Mesenchymal stem cell (in vitro differentiated cells and primary cell): ENCODE measurements at regions not wholly inside any gene's neighbourhood (a gene's known extent, or its start where the extent isn't known, plus 50 kb on each side); places are given as distances from the start of the nearest gene placed in this dataset.
"Not testable (repeated sequence)": the region's sequence is repeated elsewhere in the genome, so short reads cannot be mapped to it uniquely, and the experiment has no call there.

Experiments used
- DNase-seq: peaks from one replicate; pipeline ENCODE4 v3.0.0-alpha.2; 2013
- H2AFZ ChIP-seq: one replicate; pipeline ENCODE4 v1.6.1; 2013; ENCODE audit warnings: low read depth, mild to moderate bottlenecking, control low read depth, inconsistent platforms, low read length, moderate library complexity
- H2AK5ac ChIP-seq: 2 replicates; pipeline ENCODE4 v1.6.1; 2013; ENCODE audit warnings: low read length, moderate library complexity, mild to moderate bottlenecking, inconsistent platforms; ENCODE audit not compliant: severe bottlenecking
- H2BK120ac ChIP-seq: one replicate; pipeline ENCODE4 v1.6.1; 2013; ENCODE audit warnings: low read depth, mild to moderate bottlenecking, inconsistent platforms, low read length, moderate library complexity
- H2BK12ac ChIP-seq, 2 experiments: one replicate each; pipeline ENCODE4 v1.6.1; 2013; ENCODE audit warnings: inconsistent platforms in 2 of 2, low read length in 2 of 2, mild to moderate bottlenecking in 2 of 2, moderate library complexity in 2 of 2, control low read depth in 1 of 2
- H2BK15ac ChIP-seq: one replicate; pipeline ENCODE4 v1.6.1; 2013; ENCODE audit warnings: mild to moderate bottlenecking, low read depth, inconsistent platforms; ENCODE audit not compliant: poor library complexity, severe bottlenecking
- H2BK5ac ChIP-seq: 2 replicates; pipeline ENCODE4 v1.6.1; 2013; ENCODE audit warnings: low read depth, mild to moderate bottlenecking, low read length, control low read depth, inconsistent platforms; ENCODE audit not compliant: poor library complexity, severe bottlenecking
- H3K14ac ChIP-seq, 2 experiments: one replicate each; pipeline ENCODE4 v1.6.1; 2013; ENCODE audit warnings: inconsistent platforms in 2 of 2, low read length in 2 of 2, control low read depth in 1 of 2, mild to moderate bottlenecking in 1 of 2, moderate library complexity in 1 of 2
- H3K18ac ChIP-seq, 2 experiments: one replicate each; pipeline ENCODE4 v1.6.1; 2013; ENCODE audit warnings: inconsistent platforms in 2 of 2, low read length in 2 of 2, control low read depth in 1 of 2, low read depth in 1 of 2, mild to moderate bottlenecking in 1 of 2
- H3K23ac ChIP-seq, 2 experiments: one replicate each; pipeline ENCODE4 v1.6.1; 2013; ENCODE audit warnings: inconsistent platforms in 2 of 2, low read length in 2 of 2, mild to moderate bottlenecking in 2 of 2, moderate library complexity in 2 of 2, control low read depth in 1 of 2
- H3K27ac ChIP-seq: 2 replicates; pipeline ENCODE4 v1.5.1; 2013; ENCODE audit warnings: mild to moderate bottlenecking, moderate library complexity, low read length, control low read depth, inconsistent platforms; ENCODE audit not compliant: poor library complexity, severe bottlenecking
- H3K27me3 ChIP-seq, 2 experiments: 2 replicates each; pipeline versions ENCODE4 v1.6.1 to v1.7.0; 2013; ENCODE audit warnings: low read length in 2 of 2, mild to moderate bottlenecking in 2 of 2, moderate library complexity in 2 of 2, control low read depth in 1 of 2, inconsistent platforms in 1 of 2; ENCODE audit not compliant: control insufficient read depth in 1 of 2, insufficient read depth in 1 of 2
- H3K36me3 ChIP-seq, 2 experiments: 2 replicates each; pipeline versions ENCODE4 v1.6.1 to v1.7.0; 2013; ENCODE audit warnings: low read length in 2 of 2, control low read depth in 1 of 2, inconsistent platforms in 1 of 2, low read depth in 1 of 2, mild to moderate bottlenecking in 1 of 2; ENCODE audit not compliant: insufficient read depth in 2 of 2, control insufficient read depth in 1 of 2
- H3K4ac ChIP-seq, 2 experiments: one replicate each; pipeline ENCODE4 v1.6.1; 2013; ENCODE audit warnings: inconsistent platforms in 2 of 2, low read length in 2 of 2, mild to moderate bottlenecking in 2 of 2, moderate library complexity in 2 of 2, control low read depth in 1 of 2, low read depth in 1 of 2
- H3K4me1 ChIP-seq: 2 replicates; pipeline ENCODE4 v1.6.1; 2013; ENCODE audit warnings: low read depth, low read length, control low read depth; ENCODE audit not compliant: control insufficient read depth, insufficient read depth
- H3K4me2 ChIP-seq: 2 replicates; pipeline ENCODE4 v1.6.1; 2013; ENCODE audit warnings: low read length, mild to moderate bottlenecking, inconsistent platforms; ENCODE audit not compliant: poor library complexity, severe bottlenecking
- H3K4me3 ChIP-seq, 2 experiments: 2 replicates each; pipeline versions ENCODE4 v1.5.1 to v1.7.0; 2013; ENCODE audit warnings: low read length in 2 of 2, mild to moderate bottlenecking in 2 of 2, control low read depth in 1 of 2, low read depth in 1 of 2; ENCODE audit not compliant: insufficient read depth in 1 of 2
- H3K79me1 ChIP-seq: replicated peaks from 2 replicates; pipeline ENCODE4 v1.6.1; 2013; ENCODE audit warnings: mild to moderate bottlenecking, control low read depth, low read length, inconsistent platforms; ENCODE audit not compliant: poor library complexity, severe bottlenecking
- H3K9ac ChIP-seq: 2 replicates; pipeline ENCODE4 v1.7.0; 2013; ENCODE audit warnings: mild to moderate bottlenecking, low read length, moderate library complexity
- H3K9me3 ChIP-seq: 2 replicates; pipeline ENCODE4 v1.7.0; 2013; ENCODE audit warnings: mild to moderate bottlenecking, low read length; ENCODE audit not compliant: control insufficient read depth
- H4K8ac ChIP-seq: one replicate; pipeline ENCODE4 v1.6.1; 2013; ENCODE audit warnings: inconsistent platforms, mild to moderate bottlenecking, low read length, moderate library complexity
- H4K91ac ChIP-seq: one replicate; pipeline ENCODE4 v1.6.1; 2013; ENCODE audit warnings: mild to moderate bottlenecking, low read length, inconsistent platforms
- WGBS: methylation state at CpG from one replicate; pipeline ENCODE4 v1.1.7; 2013; ENCODE audit warnings: mixed read lengths; 5-methylcytosine and 5-hydroxymethylcytosine counted together

DNA sequence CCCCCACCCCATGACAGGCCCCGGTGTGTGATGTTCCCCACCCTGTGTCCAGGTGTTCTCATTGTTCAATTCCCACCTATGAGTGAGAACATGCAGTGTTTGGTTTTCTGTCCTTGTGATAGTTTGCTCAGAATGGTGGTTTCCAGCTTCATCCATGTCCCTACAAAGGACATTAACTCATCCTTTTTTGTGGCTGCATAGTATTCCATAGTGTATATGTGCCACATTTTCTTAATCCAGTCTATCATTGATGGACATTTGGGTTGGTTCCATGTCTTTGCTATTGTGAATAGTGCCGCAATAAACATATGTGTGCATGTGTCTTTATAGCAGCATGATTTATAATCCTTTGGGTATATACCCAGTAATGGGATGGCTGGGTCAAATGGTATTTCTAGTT lies 59.7 kb upstream of the ANKRD55 start:
- H3K4me3 ChIP-seq, H3K4me1 ChIP-seq, H2BK15ac ChIP-seq, H3K4me2 ChIP-seq, H3K9ac ChIP-seq, H3K18ac ChIP-seq, DNase-seq, H3K23ac ChIP-seq, H4K8ac ChIP-seq, H2AFZ ChIP-seq, H2AK5ac ChIP-seq, H3K79me1 ChIP-seq, H3K27me3 ChIP-seq, H3K14ac ChIP-seq, H2BK12ac ChIP-seq, H3K36me3 ChIP-seq, H4K91ac ChIP-seq, H2BK120ac ChIP-seq, H3K4ac ChIP-seq, H2BK5ac ChIP-seq, H3K27ac ChIP-seq, H3K9me3 ChIP-seq: not testable (repeated sequence)
- no CpG with 5 or more reads among the region's 2 CpGs for WGBS

DNA sequence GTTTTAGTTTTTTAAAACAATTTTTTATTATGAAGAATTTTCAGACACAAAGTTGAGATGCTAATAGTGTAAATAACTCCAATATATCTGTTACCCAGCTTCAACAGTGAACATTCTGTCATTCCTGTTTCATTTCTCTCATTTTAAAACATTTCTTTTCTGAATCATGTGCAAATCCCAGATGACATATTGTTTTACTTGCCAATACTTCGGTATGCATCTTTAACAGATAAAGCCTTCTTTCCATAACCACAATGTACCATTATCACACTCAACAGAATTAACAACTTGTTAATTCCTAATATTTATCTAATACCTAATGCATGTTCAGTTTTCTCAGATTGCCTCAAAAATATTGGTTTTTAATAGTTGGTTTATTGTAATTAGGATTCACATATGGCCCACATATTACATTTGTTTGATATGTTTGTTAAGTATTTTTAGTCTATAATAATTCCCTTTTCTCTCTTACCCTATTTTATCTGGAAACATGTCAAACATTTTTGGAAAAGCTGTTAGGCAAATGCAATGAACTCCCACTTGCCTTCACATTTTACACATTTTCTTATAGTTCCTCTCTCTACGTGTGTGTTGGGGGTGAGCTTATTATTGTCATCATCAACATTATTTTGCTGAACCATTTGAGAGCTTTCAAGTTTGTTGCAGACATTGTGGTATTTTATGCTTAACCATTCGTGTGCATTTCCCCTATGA lies 58.7 kb upstream of the ANKRD55 start:
- Histone ChIP-seq H2BK120ac (no peak overlapping the region), H2BK15ac (no peak overlapping the region), H2AFZ (no peak overlapping the region), H2AK5ac (no peak overlapping the region), H3K36me3 (no peaks in the 10 kb centered on the region), H4K91ac (no peak overlapping the region), H3K18ac (no peak overlapping the region), H3K27ac (no peak overlapping the region), H3K9me3 (no peaks in the 10 kb centered on the region), H3K27me3 (no peaks in the 10 kb centered on the region), H3K9ac (no peak overlapping the region), H2BK12ac (no peak overlapping the region), H3K4ac (no peak overlapping the region), H3K4me2 (no peak overlapping the region), H4K8ac (no peak overlapping the region), H3K79me1 (no peaks in the 10 kb centered on the region), H3K23ac (no peak overlapping the region), H3K4me1 (no peaks in the 10 kb centered on the region), H3K14ac (no peak overlapping the region), H2BK5ac (no peak overlapping the region), H3K4me3 (no peak overlapping the region)
- 84% methylated on average over 1 of the region's 3 CpGs for WGBS
- no peak for DNase-seq

DNA sequence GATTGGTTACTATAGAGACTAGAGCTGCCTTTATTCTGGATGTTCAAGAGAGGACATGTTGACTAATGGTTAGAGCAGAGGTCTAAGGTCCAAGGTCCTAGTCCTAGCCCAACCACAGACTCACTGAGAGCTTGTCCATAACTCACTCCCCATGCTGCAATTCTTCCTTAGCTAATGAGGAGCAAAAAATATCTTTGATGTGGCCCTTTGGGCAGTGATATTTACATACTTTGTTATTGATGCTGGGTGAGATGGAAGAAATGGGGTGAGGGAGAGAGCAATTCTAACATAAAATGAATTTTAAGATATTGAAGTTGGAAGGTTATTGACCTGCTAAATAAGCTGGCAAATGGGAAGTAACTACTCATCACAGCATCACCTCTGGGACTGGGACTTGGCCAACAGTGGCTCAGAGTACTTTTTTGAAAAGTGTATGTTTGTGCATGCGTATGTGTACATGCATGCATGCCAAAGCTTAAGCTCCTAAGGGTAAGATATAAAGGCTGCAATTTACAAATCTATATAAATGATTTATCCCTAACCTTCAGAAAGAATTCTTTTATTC lies 58.0 kb upstream of the ANKRD55 start:
- Histone ChIP-seq H3K36me3 (no peaks in the 10 kb centered on the region), H2BK5ac (no peak overlapping the region), H3K27me3 (no peaks in the 10 kb centered on the region), H3K4me1 (no peaks in the 10 kb centered on the region), H3K4ac (no peak overlapping the region), H3K14ac (no peak overlapping the region), H3K79me1 (no peaks in the 10 kb centered on the region), H3K18ac (no peak overlapping the region), H2AFZ (no peak overlapping the region), H4K91ac (no peak overlapping the region), H3K4me2 (no peak overlapping the region), H2BK15ac (no peak overlapping the region), H3K23ac (no peak overlapping the region), H3K9ac (no peak overlapping the region), H2BK120ac (no peak overlapping the region), H3K27ac (no peak overlapping the region), H2BK12ac (no peak overlapping the region), H4K8ac (no peak overlapping the region), H3K9me3 (no peaks in the 10 kb centered on the region), H2AK5ac (no peak overlapping the region), H3K4me3 (no peak overlapping the region)
- DNase-seq = no peak
- no CpG with 5 or more reads among the region's 1 CpG for WGBS

DNA sequence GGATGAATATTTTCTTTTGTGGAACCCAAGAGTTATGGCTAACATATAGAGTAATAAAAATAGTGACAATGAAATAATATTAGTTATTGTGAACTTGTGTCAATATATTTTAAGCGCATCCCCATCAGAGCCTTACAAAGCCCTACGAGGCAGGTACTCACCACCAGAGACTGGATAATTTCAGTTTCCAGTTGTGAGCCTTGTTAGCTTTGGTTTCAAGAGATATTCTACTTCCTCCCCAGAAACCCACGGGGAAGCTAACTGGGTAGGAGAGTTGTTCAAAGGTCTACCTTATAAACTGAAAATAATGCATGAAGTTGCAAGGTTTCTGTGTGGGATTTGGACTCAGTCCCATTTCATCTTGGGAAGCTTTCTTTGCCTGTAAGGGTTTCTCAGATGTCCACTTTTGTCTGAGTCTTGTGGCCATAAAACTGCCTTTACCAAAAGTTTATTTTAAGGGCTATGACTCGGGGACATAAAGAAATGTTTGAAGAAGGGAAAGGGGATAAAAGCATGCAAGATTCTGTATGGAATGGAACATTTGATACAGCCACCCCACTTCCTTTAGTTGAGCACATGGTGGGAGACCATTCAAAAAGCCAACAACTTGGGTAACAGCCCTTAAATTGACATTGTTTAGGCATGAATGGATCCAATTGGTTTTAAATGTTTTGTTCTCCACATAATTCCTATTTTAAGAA lies 57.4 kb upstream of the ANKRD55 start:
- H3K9me3 ChIP-seq = no peaks in the 10 kb centered on the region
- 83% methylated on average over 4 of the region's 4 CpGs for WGBS

More for the DNA sequence above, 57.4 kb upstream of the ANKRD55 start:
- Histone ChIP-seq H2BK15ac (no peak overlapping the region), H3K23ac (no peak overlapping the region), H3K4ac (no peak overlapping the region), H3K9ac (no peak overlapping the region), H3K4me1 (no peaks in the 10 kb centered on the region), H2BK12ac (no peak overlapping the region), H2BK120ac (no peak overlapping the region), H2AFZ (no peak overlapping the region), H4K8ac (no peak overlapping the region), H3K36me3 (no peaks in the 10 kb centered on the region), H4K91ac (no peak overlapping the region), H3K27ac (no peak overlapping the region), H3K18ac (no peak overlapping the region), H3K4me3 (no peak overlapping the region), H3K27me3 (no peaks in the 10 kb centered on the region), H2AK5ac (no peak overlapping the region), H2BK5ac (no peak overlapping the region), H3K79me1 (no peaks in the 10 kb centered on the region), H3K14ac (no peak overlapping the region), H3K4me2 (no peak overlapping the region)
- DNase-seq = peak; percentile 54
